ENCODE measurements at regions not wholly inside any gene's neighbourhood (a gene's known extent, or its start where the extent isn't known, plus 50 kb on each side); places are given as distances from the start of the nearest gene placed in this dataset.

- TF ChIP-seq CTCF (conservative IDR thresholded peaks at IDR 0.05): no peak
- no peak overlapping the region for H3K27ac ChIP-seq
Observed at GRCh38 chr4:176568238-176568637, 224.5 kb downstream of the VEGFC start.

GRCh38 chr4:176569301-176569700, 223.4 kb downstream of the VEGFC start:
- TF ChIP-seq CTCF (conservative IDR thresholded peaks at IDR 0.05): no peak
- H3K27ac ChIP-seq: no peak overlapping the region

GRCh38 chr4:176571206-176571605, 221.5 kb downstream of the VEGFC start:
- TF ChIP-seq CTCF (conservative IDR thresholded peaks at IDR 0.05): no peak
- no peak overlapping the region for H3K27ac ChIP-seq

- no peak for TF ChIP-seq CTCF (conservative IDR thresholded peaks at IDR 0.05)
- H3K27ac ChIP-seq: no peak overlapping the region
Observed at GRCh38 chr4:176575141-176575730, 217.5 kb downstream of the VEGFC start.

- H3K27ac ChIP-seq: no peak overlapping the region
- no peak for TF ChIP-seq CTCF (conservative IDR thresholded peaks at IDR 0.05)
Observed at GRCh38 chr4:176579226-176579625, 213.5 kb downstream of the VEGFC start.

GRCh38 chr4:176583278-176583677, 209.4 kb downstream of the VEGFC start:
- no peak overlapping the region for H3K27ac ChIP-seq
- no peak for TF ChIP-seq CTCF (conservative IDR thresholded peaks at IDR 0.05)

GRCh38 chr4:176584031-176584606, 208.6 kb downstream of the VEGFC start:
- H3K27ac ChIP-seq: no peak overlapping the region
- no peak for TF ChIP-seq CTCF (conservative IDR thresholded peaks at IDR 0.05)

Data from VCaP (cell line).